ENCODE measurements at regions not wholly inside any gene's neighbourhood (a gene's known extent, or its start where the extent isn't known, plus 50 kb on each side); places are given as distances from the start of the nearest gene placed in this dataset.

DNA sequence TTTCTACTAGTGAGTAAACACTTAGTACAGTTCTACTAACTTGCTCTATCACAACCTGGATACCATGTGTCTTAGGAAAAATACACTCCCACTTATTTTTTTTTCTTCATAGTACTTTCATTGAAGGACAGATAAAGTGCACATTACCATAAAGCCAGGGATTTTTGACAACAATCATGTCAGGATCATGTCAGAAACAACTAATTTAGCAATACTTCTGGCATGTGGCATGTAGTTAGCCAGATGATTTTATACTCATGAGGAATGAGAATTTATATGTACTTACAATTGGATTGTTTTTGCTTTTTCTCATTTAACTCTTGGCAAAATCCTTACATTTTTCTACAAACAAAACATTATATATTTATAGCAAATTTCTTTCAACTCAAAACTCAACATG lies 630.7 kb upstream of the GRM3 start:
- no peaks in the 10 kb centered on the region for H3K36me3 ChIP-seq
- H3K27ac ChIP-seq: no peak overlapping the region
- no peaks in the 10 kb centered on the region for H3K27me3 ChIP-seq
- no peaks in the 10 kb centered on the region for H3K9me3 ChIP-seq
- no peak overlapping the region for H3K4me3 ChIP-seq
- no peak for TF ChIP-seq POLR2A (IDR thresholded peaks at IDR 0.05)
- TF ChIP-seq, protein P1, sequence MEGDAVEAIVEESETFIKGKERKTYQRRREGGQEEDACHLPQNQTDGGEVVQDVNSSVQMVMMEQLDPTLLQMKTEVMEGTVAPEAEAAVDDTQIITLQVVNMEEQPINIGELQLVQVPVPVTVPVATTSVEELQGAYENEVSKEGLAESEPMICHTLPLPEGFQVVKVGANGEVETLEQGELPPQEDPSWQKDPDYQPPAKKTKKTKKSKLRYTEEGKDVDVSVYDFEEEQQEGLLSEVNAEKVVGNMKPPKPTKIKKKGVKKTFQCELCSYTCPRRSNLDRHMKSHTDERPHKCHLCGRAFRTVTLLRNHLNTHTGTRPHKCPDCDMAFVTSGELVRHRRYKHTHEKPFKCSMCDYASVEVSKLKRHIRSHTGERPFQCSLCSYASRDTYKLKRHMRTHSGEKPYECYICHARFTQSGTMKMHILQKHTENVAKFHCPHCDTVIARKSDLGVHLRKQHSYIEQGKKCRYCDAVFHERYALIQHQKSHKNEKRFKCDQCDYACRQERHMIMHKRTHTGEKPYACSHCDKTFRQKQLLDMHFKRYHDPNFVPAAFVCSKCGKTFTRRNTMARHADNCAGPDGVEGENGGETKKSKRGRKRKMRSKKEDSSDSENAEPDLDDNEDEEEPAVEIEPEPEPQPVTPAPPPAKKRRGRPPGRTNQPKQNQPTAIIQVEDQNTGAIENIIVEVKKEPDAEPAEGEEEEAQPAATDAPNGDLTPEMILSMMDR (IDR thresholded peaks at IDR 0.05): no peak
- no peaks in the 10 kb centered on the region for H3K4me1 ChIP-seq
- DNase-seq (no peak), ATAC-seq (no peak)
- intact Hi-C loops (cut with DNase I): no loop called here

DNA sequence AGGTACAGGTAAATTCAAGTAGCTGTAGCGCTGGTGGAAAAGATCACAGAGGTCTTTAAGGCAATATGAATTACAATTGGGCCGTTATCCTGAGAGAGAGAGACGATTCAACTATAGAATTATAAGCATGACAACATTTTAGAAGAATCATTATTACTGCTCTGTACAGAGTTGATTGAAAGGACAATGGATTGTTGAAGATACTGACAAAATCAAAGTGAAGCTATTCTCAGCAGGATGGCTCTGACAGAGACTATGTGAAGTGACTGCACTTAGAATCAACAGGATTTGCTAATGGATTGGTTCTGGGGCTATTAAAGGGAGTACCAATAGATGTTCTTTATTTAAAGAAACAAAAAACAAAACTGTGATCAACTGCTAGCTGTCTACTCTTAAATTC lies 634.8 kb upstream of the GRM3 start:
- intact Hi-C loops (cut with DNase I): no loop called here
- TF ChIP-seq, protein P1 (IDR thresholded peaks at IDR 0.05): no peak
- no peaks in the 10 kb centered on the region for H3K27me3 ChIP-seq
- peaks cover 0 to 7% (median 0%) of the 10 kb centered on the region in 12 donors for H3K9me3 ChIP-seq
- no peaks in the 10 kb centered on the region for H3K4me1 ChIP-seq
- H3K4me3 ChIP-seq: no peak overlapping the region
- no peak for ATAC-seq
- H3K36me3 ChIP-seq: no peaks in the 10 kb centered on the region
- WGBS, 4 donors: 58 to 68% (median 62%) methylated on average over 3 of the region's 3 CpGs
- H3K27ac ChIP-seq: no peak overlapping the region
- DNase-seq: no peak

DNA sequence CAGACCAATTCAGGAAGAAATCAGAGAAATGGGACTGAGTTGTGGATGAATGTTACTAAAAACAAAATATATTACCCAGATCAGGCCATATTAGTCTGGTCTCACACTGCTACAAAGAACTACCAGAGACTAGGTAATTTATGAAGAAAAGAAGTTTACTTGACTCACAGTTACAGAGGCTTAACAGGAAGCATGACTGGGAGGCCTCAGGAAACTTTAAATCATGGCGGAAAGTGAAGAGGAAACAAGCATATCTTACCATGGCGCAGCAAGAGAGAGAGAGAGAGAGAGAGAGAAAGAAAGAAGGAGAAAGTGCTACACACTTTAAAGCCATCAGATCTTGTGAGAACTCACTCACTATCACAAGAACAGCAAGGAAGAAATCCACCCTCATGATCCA lies 636.8 kb upstream of the GRM3 start:
- H3K27me3 ChIP-seq: no peaks in the 10 kb centered on the region
- H3K4me3 ChIP-seq: no peak overlapping the region
- TF ChIP-seq, protein P1 (IDR thresholded peaks at IDR 0.05): no peak
- no peak for TF ChIP-seq POLR2A (IDR thresholded peaks at IDR 0.05)
- intact Hi-C loops (cut with DNase I): no loop called here
- H3K4me1 ChIP-seq: no peaks in the 10 kb centered on the region
- H3K9me3 ChIP-seq: peaks cover 0 to 24% (median 7%) of the 10 kb centered on the region in 12 donors
- H3K36me3 ChIP-seq: no peaks in the 10 kb centered on the region
- no peak for DNase-seq
- no peak for ATAC-seq
- H3K27ac ChIP-seq: no peak overlapping the region
- 61 to 72% (median 66%) methylated on average over 2 of the region's 2 CpGs for WGBS, 4 donors

DNA sequence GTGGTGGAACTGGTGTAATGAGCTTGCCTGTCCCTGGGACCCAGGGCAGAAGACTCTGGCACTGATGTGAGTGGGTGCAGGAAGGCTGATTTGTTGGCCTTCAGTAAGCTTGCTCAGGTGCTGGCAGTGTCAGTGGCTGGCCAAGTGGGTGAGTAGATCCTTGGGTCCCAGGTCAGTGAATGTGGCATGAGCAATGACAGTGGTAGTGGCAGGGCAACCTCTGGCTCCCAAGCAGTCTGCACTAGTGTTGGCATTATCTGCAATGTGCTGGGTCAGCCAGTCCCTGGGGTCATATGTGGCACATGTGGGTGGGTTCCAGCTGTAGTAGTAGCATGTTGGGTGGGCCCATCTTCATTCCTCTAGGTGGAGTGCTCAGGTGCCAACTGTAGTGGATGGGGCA lies 640.9 kb upstream of the GRM3 start:
- TF ChIP-seq, protein P1 (IDR thresholded peaks at IDR 0.05): no peak
- no peak for TF ChIP-seq POLR2A (IDR thresholded peaks at IDR 0.05)
- Histone ChIP-seq H3K4me3 (no peak overlapping the region), H3K4me1 (no peaks in the 10 kb centered on the region), H3K27me3 (no peaks in the 10 kb centered on the region), H3K9me3 (peaks cover 0 to 41% (median 19%) of the 10 kb centered on the region in 12 donors), H3K27ac (no peak overlapping the region), H3K36me3 (no peaks in the 10 kb centered on the region)
- no peak for ATAC-seq
- intact Hi-C loops (cut with DNase I): no loop called here
- DNase-seq: no peak

Measured in heart left ventricle (tissue), 16 donors.